Fibroblast of pulmonary artery (primary cell): ENCODE measurements at regions not wholly inside any gene's neighbourhood (a gene's known extent, or its start where the extent isn't known, plus 50 kb on each side); places are given as distances from the start of the nearest gene placed in this dataset.

Experiments used
- DNase-seq: peaks from one replicate; pipeline ENCODE4 v3.0.0-alpha.2; 2010; ENCODE audit warnings: low read depth
- H3K4me3 ChIP-seq: replicated peaks from 2 replicates; pipeline ENCODE4 v1.5.1; 2011; ENCODE audit warnings: low read depth, mild to moderate bottlenecking, control low read depth, low read length, moderate library complexity
- CTCF ChIP-seq: IDR thresholded peaks from 2 replicates; pipeline ENCODE4 v1.5.1; 2011; ENCODE audit warnings: mild to moderate bottlenecking, control low read depth, low read length, inconsistent platforms; ENCODE audit errors: missing control alignments

- TF ChIP-seq CTCF: no peak
- no peak for DNase-seq
- no peak overlapping the region for H3K4me3 ChIP-seq
Observed at GRCh38 chr1:81126989-81127581, 673.6 kb upstream of the ADGRL2 start.

- no peak overlapping the region for H3K4me3 ChIP-seq
- DNase-seq: no peak
- no peak for TF ChIP-seq CTCF
Observed at GRCh38 chr1:81125672-81126071, 675.1 kb upstream of the ADGRL2 start.

GRCh38 chr1:81121306-81121705 lies 679.4 kb upstream of the ADGRL2 start:
- H3K4me3 ChIP-seq: no peak overlapping the region
- no peak for TF ChIP-seq CTCF
- DNase-seq: no peak

DNA sequence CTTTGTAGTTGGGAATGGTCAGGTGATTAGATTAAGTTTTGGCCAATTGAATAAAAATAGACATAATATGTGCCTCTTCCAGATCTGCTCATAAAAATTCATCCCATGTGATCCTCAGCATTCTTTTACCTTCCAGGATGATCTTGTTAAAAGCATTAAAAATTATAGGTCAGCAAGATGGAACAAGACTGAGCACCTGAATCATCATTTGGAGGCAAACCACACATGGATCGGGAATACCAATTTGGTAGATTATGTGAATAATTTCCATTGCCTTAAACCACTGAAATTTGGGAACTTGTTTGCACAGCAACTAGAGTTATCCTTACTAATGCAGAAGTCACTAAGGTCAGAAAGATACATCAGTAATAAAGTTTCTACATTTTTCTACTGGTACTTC lies 681.4 kb upstream of the ADGRL2 start:
- no peak overlapping the region for H3K4me3 ChIP-seq
- TF ChIP-seq CTCF: no peak
- no peak for DNase-seq

GRCh38 chr1:81118550-81118949 lies 682.2 kb upstream of the ADGRL2 start:
- no peak for DNase-seq
- H3K4me3 ChIP-seq: no peak overlapping the region
- no peak for TF ChIP-seq CTCF

DNA sequence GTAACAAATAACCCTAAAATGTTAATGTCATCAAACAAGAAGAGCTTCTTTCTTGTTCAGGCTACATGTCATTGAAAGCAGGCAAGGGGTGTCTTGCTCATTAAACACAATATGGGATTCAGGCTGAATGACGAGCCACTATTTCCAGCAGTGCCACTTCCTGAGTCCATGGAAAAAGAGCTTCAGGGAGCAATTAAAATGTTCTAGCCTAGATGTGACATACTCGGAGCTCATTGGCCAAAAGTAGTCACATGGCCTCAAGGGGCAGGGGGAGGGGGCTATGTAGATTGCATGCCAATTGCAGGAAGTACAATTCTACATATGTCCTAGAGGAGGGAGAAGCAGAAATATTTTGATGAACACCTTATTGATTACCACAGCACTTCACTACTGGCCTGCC lies 685.3 kb upstream of the ADGRL2 start:
- H3K4me3 ChIP-seq: no peak overlapping the region
- no peak for TF ChIP-seq CTCF
- no peak for DNase-seq

GRCh38 chr1:81114191-81114590 lies 686.5 kb upstream of the ADGRL2 start:
- no peak for DNase-seq
- H3K4me3 ChIP-seq: no peak overlapping the region
- no peak for TF ChIP-seq CTCF
